Fibroblast of upper back skin (primary cell): ENCODE measurements at regions not wholly inside any gene's neighbourhood (a gene's known extent, or its start where the extent isn't known, plus 50 kb on each side); places are given as distances from the start of the nearest gene placed in this dataset.
"Not testable (repeated sequence)": the region's sequence is repeated elsewhere in the genome, so short reads cannot be mapped to it uniquely, and the experiment has no call there.

Source experiments
- DNase-seq: peaks from one replicate; pipeline ENCODE4 v3.0.0-alpha.2; 2013

DNA sequence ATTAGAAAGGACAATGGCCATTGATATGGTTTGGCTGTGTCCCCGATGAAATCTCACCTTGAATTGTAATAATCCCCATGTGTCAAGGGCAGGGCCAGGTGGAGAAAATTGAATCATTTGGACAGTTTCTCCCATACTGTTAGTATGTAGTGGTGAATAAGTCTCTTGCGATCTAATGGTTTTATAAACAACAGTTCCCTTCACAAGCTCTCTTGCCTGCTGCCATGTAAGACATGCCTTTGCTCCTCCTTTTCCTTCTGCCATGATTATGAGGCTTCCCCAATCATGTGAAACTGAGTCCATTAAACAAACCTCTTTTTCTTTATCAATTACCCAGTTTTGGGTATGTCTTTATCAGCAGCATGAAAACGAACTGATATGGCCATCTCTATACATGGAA lies 302.7 kb downstream of the SFMBT2 start:
- DNase-seq, result no peak

DNA sequence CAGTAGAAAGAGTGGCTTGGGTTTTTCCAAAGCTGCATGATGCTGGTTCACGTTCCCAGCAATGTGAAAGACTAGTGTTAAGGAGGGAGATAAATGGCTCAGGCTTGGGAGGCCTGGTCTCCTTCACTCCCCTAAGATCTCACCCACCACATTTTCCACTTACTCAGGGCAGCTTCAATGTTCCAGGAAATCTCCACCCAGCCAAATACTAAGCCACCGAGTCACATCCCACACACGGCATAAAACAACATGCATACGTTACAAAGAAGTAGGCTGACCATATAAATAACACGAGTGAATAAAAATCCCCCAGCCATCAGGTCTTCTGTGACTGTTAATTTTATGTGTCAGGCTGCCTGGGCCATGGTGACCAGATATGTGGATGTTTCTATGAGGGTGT lies 303.5 kb downstream of the SFMBT2 start:
- DNase-seq, result peak; percentile 85

DNA sequence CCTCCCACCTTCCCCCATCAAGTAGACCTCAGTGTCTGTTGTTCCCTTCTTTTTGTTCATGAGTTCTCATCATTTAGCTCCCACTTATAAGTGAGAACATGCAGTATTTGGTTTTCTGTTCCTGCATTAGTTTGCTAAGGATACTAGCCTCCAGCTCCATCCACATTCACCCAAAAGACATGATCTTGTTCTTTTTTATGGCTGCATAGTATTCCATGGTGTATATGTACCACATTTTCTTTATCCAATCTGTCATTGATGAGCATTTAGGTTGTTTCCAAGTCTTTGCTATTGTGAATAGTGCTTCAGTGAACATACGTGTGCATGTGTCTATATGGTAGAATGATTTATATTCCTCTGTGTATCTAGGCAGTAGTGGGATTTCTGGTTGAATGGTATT lies 306.5 kb downstream of the SFMBT2 start:
- DNase-seq, result not testable (repeated sequence)

DNA sequence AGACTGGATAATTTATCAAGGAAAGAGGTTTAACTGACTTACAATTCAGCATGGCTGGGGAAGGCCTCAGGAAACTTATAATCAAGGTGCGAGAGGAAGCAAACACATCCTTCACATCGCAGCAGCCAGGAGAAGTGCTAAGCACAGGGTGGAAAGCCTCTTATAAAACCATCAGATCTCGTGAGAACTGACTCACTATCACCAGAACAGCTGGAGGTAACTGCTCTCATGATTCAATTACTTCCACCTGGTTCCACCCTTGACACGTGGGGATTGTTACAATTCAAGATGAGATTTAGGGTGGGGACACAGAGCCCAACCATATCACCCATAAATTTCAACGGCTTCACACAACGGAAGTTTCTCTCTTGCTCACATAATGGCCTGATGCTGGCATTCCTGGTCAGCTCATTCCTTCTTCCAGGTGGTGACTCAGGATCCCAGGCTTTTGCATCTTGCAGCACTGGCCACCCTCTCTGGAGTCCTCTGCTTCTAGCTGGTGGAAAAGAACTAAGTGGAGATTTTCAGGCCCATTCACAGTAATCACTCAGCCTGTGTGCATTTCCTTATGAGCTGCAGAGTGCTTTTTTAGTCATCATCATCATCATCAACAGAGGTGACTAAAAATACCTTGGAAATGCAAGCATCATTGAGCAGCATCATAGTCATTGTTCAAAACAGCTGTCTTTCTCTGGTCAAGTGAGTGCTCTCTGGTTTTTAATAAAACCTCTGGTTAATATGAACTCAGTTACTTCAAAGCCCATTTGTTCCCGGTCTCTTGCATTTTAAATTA lies 308.1 kb downstream of the SFMBT2 start:
- DNase-seq, result no peak

GRCh38 chr10:7102084-7102483 lies 308.8 kb downstream of the SFMBT2 start:
- no peak for DNase-seq

- DNase-seq, result no peak
Observed at GRCh38 chr10:7101451-7101850, 309.4 kb downstream of the SFMBT2 start.

DNA sequence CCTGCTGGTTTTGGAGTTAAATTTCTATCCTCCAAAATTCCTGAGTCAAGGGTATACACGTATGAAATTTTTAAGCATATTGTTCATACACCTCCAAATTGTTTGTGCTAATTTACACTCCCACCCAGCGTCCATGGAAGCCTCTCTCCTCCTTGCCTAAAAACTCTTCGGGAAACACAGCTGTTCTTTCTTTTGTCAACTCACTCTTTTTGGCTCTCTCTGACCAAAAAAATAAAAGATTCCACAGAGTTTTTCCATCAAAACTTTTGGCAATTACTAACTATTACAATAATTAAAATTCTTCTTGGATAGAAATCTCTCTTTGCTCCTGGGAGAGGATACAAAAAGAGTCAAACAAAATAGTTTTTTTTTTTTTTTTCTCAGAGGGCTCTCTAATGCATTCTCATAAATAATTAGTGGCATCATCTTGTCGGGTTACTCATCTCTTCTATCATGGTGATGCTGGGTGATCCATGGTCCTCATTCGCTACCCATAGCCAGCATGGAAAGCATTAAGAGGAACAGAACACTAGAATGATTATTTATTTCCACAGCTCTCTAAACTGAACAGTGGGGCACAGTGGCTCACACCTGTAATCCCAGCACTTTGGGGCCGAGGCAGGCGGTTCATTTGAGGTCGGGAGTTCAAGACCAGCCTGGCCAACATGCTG lies 310.7 kb downstream of the SFMBT2 start:
- DNase-seq, result no peak

GRCh38 chr10:7098160-7098762 lies 312.6 kb downstream of the SFMBT2 start:
- DNase-seq, result no peak

- DNase-seq, result no peak
Observed at GRCh38 chr10:7094781-7095180, 316.1 kb downstream of the SFMBT2 start.

GRCh38 chr10:7093368-7093767 lies 317.5 kb downstream of the SFMBT2 start:
- DNase-seq, result no peak

GRCh38 chr10:7092603-7093002 lies 318.2 kb downstream of the SFMBT2 start:
- no peak for DNase-seq

- no peak for DNase-seq
Observed at GRCh38 chr10:7090529-7090928, 320.3 kb downstream of the SFMBT2 start.

- peak; percentile 78 for DNase-seq
Observed at GRCh38 chr10:7085913-7086589, 324.8 kb downstream of the SFMBT2 start.

- peak; percentile 47 for DNase-seq
Observed at GRCh38 chr10:7085147-7085912, 325.5 kb downstream of the SFMBT2 start.

DNA sequence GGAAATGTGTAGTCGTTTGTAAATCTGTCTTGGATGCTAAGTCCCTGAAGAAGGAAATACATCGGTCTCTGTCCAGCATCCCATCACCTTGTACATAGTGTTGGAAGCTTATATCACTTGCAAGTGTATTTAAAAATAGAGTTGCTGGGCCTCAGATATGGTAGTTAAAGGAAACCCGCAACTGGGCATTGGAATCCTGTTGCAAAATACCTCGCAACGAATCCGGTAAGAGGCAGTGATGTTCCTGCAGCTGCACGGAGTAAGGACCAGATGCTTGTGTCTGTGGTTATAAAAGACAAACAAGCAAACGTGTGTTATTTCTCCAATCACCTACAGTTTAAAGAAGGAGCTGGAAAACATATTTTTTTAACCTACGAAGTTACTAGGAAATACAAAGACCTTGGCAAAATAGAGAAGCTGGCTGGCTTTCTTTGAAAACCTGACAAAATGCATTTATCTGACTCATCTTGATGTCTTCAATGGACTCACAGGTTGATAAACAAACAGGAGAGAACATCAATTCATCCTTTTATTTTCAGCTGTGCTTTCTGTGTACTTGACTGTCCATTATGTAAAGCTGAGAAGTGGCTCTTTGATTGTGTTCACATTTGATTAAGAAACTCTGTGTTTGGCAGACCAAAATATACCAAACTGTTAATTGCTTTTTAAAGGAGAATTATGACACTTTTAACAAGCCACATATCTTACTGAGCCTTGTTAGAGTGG lies 326.4 kb downstream of the SFMBT2 start:
- DNase-seq, result peak; percentile 19

DNA sequence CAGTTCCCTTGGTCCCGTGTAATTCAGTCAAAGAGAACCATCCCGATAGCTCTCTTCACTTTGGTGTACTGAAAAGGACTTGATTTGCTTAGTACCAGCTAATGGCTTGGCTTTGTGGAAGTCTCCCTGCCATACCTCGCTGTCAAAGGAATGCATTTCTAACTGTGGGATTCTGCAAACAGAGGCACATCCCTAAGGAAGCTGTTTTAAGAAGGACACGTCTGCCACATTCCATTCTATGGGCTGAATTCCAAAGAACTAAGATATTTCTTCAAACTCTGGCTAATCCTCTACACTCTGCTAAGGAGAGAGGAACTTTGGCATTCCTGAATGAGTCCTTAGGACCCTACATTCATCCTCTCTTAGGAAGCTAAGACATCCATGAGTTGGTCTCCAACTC lies 327.9 kb downstream of the SFMBT2 start:
- peak; percentile 83 for DNase-seq

DNA sequence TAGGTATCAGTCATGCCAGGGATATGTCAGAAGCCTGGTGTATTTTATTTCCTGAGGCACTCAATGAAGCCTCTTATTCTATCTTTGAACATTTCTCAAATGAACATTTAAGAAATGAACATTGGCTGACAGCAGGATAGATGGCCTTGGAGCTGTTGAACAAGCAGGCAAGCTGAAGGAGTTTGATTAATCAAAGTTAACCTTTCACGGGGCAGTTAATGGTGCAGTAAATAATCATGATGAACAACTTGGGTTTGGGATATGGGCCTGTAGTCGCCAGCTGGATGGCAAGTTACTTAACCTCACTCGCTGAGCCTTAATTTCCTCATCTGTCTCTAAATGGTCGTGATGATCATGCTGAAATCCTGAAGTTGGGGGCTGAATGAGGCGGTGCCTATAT lies 333.0 kb downstream of the SFMBT2 start:
- DNase-seq, result no peak

- DNase-seq, result no peak
Observed at GRCh38 chr10:7075851-7076250, 335.0 kb downstream of the SFMBT2 start.

DNA sequence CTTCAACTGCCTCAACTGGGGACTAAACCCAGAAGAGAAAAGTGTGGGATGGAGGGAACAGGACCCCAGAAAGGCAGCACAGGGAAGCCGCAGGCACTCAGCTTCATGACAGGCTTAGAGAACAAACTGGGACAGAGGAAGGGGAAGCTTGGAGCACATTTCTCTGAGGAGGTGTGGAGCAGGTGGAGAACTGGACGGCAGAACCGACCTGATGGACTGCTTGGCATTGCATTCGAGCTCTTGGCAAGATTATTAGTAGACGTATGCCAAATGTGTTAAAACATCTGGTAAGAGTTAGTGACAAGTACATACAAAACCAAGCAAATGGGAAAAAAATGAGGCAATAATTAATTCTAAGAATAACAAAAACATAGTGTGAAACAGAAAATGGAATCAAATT lies 335.7 kb downstream of the SFMBT2 start:
- DNase-seq, result no peak

DNA sequence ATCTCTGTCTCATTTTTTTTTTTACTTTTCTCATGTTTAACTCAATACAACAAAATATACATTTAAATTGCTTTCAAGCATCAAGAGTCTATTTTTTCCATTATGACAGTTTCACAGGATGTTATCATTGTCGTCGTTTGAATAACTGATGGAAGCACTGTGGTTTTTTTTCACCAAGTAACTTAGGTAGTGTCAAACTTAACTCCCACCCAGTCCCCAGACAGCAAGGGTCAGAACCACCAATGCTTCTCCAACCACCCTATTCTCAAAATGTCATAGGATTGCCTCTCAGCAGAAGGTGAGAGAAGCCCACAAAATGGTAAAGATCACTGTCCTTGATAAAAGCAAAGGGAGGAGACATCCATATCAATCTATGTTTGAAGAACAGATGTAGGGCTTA lies 339.4 kb downstream of the SFMBT2 start:
- no peak for DNase-seq

DNA sequence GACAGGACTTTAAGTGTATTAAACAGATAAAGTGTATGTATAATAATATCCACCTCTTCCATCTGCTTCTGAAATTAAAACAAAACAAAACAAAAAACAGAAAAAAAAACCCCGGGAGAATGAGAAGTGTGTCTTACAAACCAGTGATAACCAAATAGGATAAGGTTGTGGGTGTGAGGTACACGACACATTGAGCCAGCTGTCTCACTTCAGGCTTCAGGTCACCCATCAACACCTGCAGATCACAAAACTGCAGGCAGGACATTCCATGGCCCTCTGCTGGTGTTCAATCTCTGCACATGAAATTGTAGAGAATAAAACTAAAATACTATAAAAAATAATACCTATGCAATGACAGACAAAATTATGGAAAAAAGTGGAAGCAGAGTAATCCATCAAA lies 339.9 kb downstream of the SFMBT2 start:
- no peak for DNase-seq

DNA sequence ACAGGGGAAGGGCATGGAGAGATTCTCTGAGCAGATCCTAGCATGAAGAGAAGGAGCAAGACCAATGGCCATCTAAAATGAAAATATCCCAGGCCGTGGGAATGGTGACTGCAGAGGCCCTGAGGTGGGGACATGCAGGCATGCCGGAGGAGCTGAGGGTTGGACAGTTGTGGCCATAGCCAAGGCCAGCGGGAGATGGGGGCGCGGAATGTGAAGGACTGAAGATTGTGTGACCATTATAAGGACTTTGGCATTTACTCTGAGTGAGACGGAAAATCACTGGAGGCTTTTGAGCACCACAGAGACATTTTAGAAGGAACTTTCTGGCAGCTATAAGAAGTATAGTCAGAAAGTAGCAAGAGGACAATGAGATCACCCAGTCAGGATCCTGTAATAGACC lies 341.1 kb downstream of the SFMBT2 start:
- no peak for DNase-seq
